IMR-90 (cell line): ENCODE measurements at regions not wholly inside any gene's neighbourhood (a gene's known extent, or its start where the extent isn't known, plus 50 kb on each side); places are given as distances from the start of the nearest gene placed in this dataset.

Source experiments
- ATAC-seq: fragments of 200-7000 bp; cut with Tn5 transposase; 2 replicates; pipeline ENCODE4 v1.9.1; 2020; ENCODE audit warnings: low read depth, mild to moderate bottlenecking, moderate library complexity
- BruUV-seq: library from RNA; stranded (reverse); fragments of 400-500 nt; replicated peaks from 2 replicates; lab custom pipeline; 2021; lab: Mats Ljungman, UMichigan
- CTCF ChIA-PET: fragments of 300-600 bp; formaldehyde crosslinking; extraction: SDS; loops from one replicate; lab custom pipeline; 2021; ENCODE audit warnings: antibody characterized with exemption; lab: Yijun Ruan, JAX
- POLR2A ChIA-PET: fragments of 300-600 bp; sonication (Branson Sonifier 250); formaldehyde crosslinking; loops from one replicate; lab custom pipeline; 2022; ENCODE audit warnings: antibody characterized with exemption; ENCODE audit not compliant: unreplicated experiment; lab: Charles Lee
- DNase-seq: peaks from one replicate; pipeline ENCODE4 v3.0.0; 2013
- H2AFZ ChIP-seq: replicated peaks from 2 replicates; pipeline ENCODE3; 2013; ENCODE audit warnings: low read length, mild to moderate bottlenecking; ENCODE audit not compliant: poor library complexity
- H2AK5ac ChIP-seq: 2 replicates; pipeline ENCODE4 v1.6.1; 2013; ENCODE audit warnings: low read depth, low read length, inconsistent platforms
- H2AK9ac ChIP-seq: replicated peaks from 2 replicates; pipeline ENCODE3; 2013; ENCODE audit warnings: mild to moderate bottlenecking, low read depth, low read length, moderate library complexity; ENCODE audit not compliant: poor library complexity
- H2BK120ac ChIP-seq: 2 replicates; pipeline ENCODE4 v1.6.1; 2013; ENCODE audit warnings: low read depth, low read length, inconsistent platforms
- H2BK15ac ChIP-seq: 3 replicates; pipeline ENCODE4 v1.6.1; 2013; ENCODE audit warnings: low read depth, low read length, inconsistent platforms
- H2BK20ac ChIP-seq: 2 replicates; pipeline ENCODE4 v1.6.1; 2013; ENCODE audit warnings: low read depth, mild to moderate bottlenecking, inconsistent platforms, low read length, moderate library complexity
- H2BK5ac ChIP-seq: 2 replicates; pipeline ENCODE4 v1.6.1; 2013; ENCODE audit warnings: mild to moderate bottlenecking, low read depth, low read length, inconsistent platforms; ENCODE audit not compliant: poor library complexity, severe bottlenecking
- H3K14ac ChIP-seq: replicated peaks from 2 replicates; pipeline ENCODE4 v1.6.1; 2013; ENCODE audit warnings: low read depth, low read length, inconsistent platforms
- H3K18ac ChIP-seq: 2 replicates; pipeline ENCODE4 v1.6.1; 2013; ENCODE audit warnings: low read depth, low read length, control low read depth
- H3K23ac ChIP-seq: 2 replicates; pipeline ENCODE4 v1.6.1; 2013; ENCODE audit warnings: low read depth, low read length, inconsistent platforms
- H3K27ac ChIP-seq: 2 replicates; pipeline ENCODE4 v1.5.1; 2013; ENCODE audit warnings: mild to moderate bottlenecking, control low read depth, low read length; ENCODE audit not compliant: insufficient read depth
- H3K27me3 ChIP-seq: 2 replicates; pipeline ENCODE4 v1.6.1; 2013; ENCODE audit warnings: low read length; ENCODE audit not compliant: control insufficient read depth, insufficient read depth
- H3K36me3 ChIP-seq: 2 replicates; pipeline ENCODE4 v1.6.1; 2013; ENCODE audit warnings: low read length, mixed read lengths; ENCODE audit not compliant: control insufficient read depth, insufficient read depth
- H3K4ac ChIP-seq: 2 replicates; pipeline ENCODE4 v1.6.1; 2013; ENCODE audit warnings: low read depth, low read length, inconsistent platforms
- H3K4me1 ChIP-seq: 2 replicates; pipeline ENCODE4 v1.6.1; 2013; ENCODE audit warnings: low read length, mixed read lengths; ENCODE audit not compliant: control insufficient read depth, insufficient read depth
- H3K4me2 ChIP-seq: 2 replicates; pipeline ENCODE4 v1.6.1; 2013; ENCODE audit warnings: low read depth, mild to moderate bottlenecking, control low read depth, low read length, moderate library complexity
- H3K4me3 ChIP-seq: 2 replicates; pipeline ENCODE4 v1.5.1; 2013; ENCODE audit warnings: low read depth, mild to moderate bottlenecking, control low read depth, low read length, moderate library complexity; ENCODE audit not compliant: insufficient read depth
- H3K56ac ChIP-seq: 2 replicates; pipeline ENCODE4 v1.6.1; 2013; ENCODE audit warnings: low read length, inconsistent platforms; ENCODE audit not compliant: insufficient read depth; ENCODE audit errors: extremely low read depth
- H3K79me1 ChIP-seq, 2 experiments: 2 replicates each; pipeline ENCODE4 v1.6.1; 2013; ENCODE audit warnings: low read length in 2 of 2, inconsistent platforms in 1 of 2, low read depth in 1 of 2
- H3K9ac ChIP-seq: 2 replicates; pipeline ENCODE4 v1.6.1; 2013; ENCODE audit warnings: low read depth, low read length, control low read depth
- H3K9me1 ChIP-seq: 2 replicates; pipeline ENCODE4 v1.6.1; 2013; ENCODE audit warnings: low read length, inconsistent platforms; ENCODE audit not compliant: insufficient read depth
- H3K9me3 ChIP-seq: 2 replicates; pipeline ENCODE4 v1.6.1; 2013; ENCODE audit warnings: low read length; ENCODE audit not compliant: control insufficient read depth, insufficient read depth
- H4K20me1 ChIP-seq: 2 replicates; pipeline ENCODE4 v1.6.1; 2013; ENCODE audit warnings: low read length, inconsistent platforms; ENCODE audit not compliant: insufficient read depth
- H4K5ac ChIP-seq: 2 replicates; pipeline ENCODE4 v1.6.1; 2013; ENCODE audit warnings: mild to moderate bottlenecking, low read depth, low read length, control low read depth
- H4K8ac ChIP-seq, 2 experiments: 2 replicates each; pipeline ENCODE4 v1.6.1; 2013; ENCODE audit warnings: low read depth in 2 of 2, low read length in 2 of 2, control low read depth in 1 of 2, inconsistent platforms in 1 of 2
- H4K91ac ChIP-seq: 2 replicates; pipeline ENCODE4 v1.6.1; 2013; ENCODE audit warnings: low read depth, low read length, inconsistent platforms; ENCODE audit not compliant: insufficient read depth
- CTCF ChIP-seq: conservative IDR thresholded peaks from 2 replicates; pipeline ENCODE4 v1.5.1; 2012; ENCODE audit warnings: mild to moderate bottlenecking, low read depth, low read length, improper control_type of control experiment
- NFE2L2 ChIP-seq: fragments of 150-350 bp; IDR thresholded peaks from 2 replicates; pipeline ENCODE4 v1.6.1; 2016; ENCODE audit warnings: low read depth, mild to moderate bottlenecking, low read length
- USF2 ChIP-seq: fragments of 150-350 bp; IDR thresholded peaks from 2 replicates; pipeline ENCODE4 v1.6.1; 2017; ENCODE audit warnings: mild to moderate bottlenecking, antibody characterized with exemption, low read length, low read depth
- WGBS, 2 experiments: methylation state at CpG; one replicate each; pipeline versions ENCODE4 v1.1.5 to v1.1.7; 2013; ENCODE audit warnings: missing lambda C conversion rate in 2 of 2; ENCODE audit not compliant: insufficient read length in 1 of 2; ENCODE audit errors: extremely low coverage in 2 of 2; 5-methylcytosine and 5-hydroxymethylcytosine counted together
- dilution Hi-C: fragments of 300-500 bp; cut with HindIII; formaldehyde crosslinking; loops from one replicate; pipeline ENCODE4 v1.14.3; 2018; ENCODE audit warnings: low sequenced_read_pairs; ENCODE audit not compliant: unreplicated experiment
- in situ Hi-C: fragments of 300-500 bp; cut with MboI; formaldehyde crosslinking; loops from 3 replicates; pipeline ENCODE4 v1.14.3; 2019; ENCODE audit warnings: low sequenced_read_pairs, inconsistent platforms, mixed read lengths
- intact Hi-C: fragments of 100-400 bp; cut with micrococcal nuclease; formaldehyde crosslinking; loops from 2 replicates; pipeline ENCODE4 v1.10.0; 2022

GRCh38 chrX:129115104-129115503 lies 408.2 kb downstream of the SMARCA1 start:
- H3K18ac ChIP-seq, result no peak overlapping the region
- H2BK5ac ChIP-seq, result no peak overlapping the region
- no peak overlapping the region for H3K4ac ChIP-seq
- peaks cover 1% of the 10 kb centered on the region; the same call in 1 of the 2 replicates for H3K27me3 ChIP-seq
- H2BK120ac ChIP-seq, result no peak overlapping the region
- dilution Hi-C loops (no loop called here), intact Hi-C loops (no loop called here), in situ Hi-C loops (no loop called here)
- DNase-seq (peak; percentile 8), ATAC-seq (no peak)
- H2BK20ac ChIP-seq, result no peak overlapping the region
- no TSS peak for BruUV-seq
- no peaks in the 10 kb centered on the region for H3K9me1 ChIP-seq
- ChIA-PET POLR2A (no interaction called here), CTCF (no interaction called here)
- no peak overlapping the region for H3K27ac ChIP-seq
- no peak overlapping the region for H3K23ac ChIP-seq
- no CpG with 5 or more reads among the region's 1 CpG for WGBS, 2 experiments
- no peak overlapping the region for H2BK15ac ChIP-seq
- no peak overlapping the region for H4K91ac ChIP-seq
- H3K4me1 ChIP-seq, result no peaks in the 10 kb centered on the region
- H2AK9ac ChIP-seq, result no peak overlapping the region
- H3K9me3 ChIP-seq, result no peaks in the 10 kb centered on the region
- no peaks in the 10 kb centered on the region for H3K79me1 ChIP-seq
- H3K14ac ChIP-seq, result no peak overlapping the region
- H3K9ac ChIP-seq, result no peak overlapping the region
- TF ChIP-seq USF2 (peak; percentile 48), NFE2L2 (no peak), CTCF (peak; percentile 20; the same call in 1 of the 2 replicates)
- H3K4me2 ChIP-seq, result no peak overlapping the region
- no peak overlapping the region for H2AFZ ChIP-seq
- H3K36me3 ChIP-seq, result no peaks in the 10 kb centered on the region
- no peak overlapping the region for H4K8ac ChIP-seq
- no peak overlapping the region for H2AK5ac ChIP-seq
- no peak overlapping the region for H3K4me3 ChIP-seq
- H4K5ac ChIP-seq, result no peak overlapping the region
- H4K20me1 ChIP-seq, result no peaks in the 10 kb centered on the region
- no peak overlapping the region for H3K56ac ChIP-seq
